Tibial nerve (tissue), 4 donors: ENCODE measurements at regions not wholly inside any gene's neighbourhood (a gene's known extent, or its start where the extent isn't known, plus 50 kb on each side); places are given as distances from the start of the nearest gene placed in this dataset.

ENCODE experiments used
- CTCF ChIP-seq, 5 experiments: fragments of 200-600 bp in 3 of 5; fragments of 450-650 bp in 2 of 5; sonication (generic) in 3 of 5; IDR thresholded peaks; one replicate each; pipeline ENCODE4 v1.5.1; 2016 to 2019; ENCODE audit warnings: antibody characterized with exemption in 5 of 5, mild to moderate bottlenecking in 3 of 5, moderate library complexity in 2 of 5
- EP300 ChIP-seq, 2 donors: sonication (generic); formaldehyde crosslinking; IDR thresholded peaks; one replicate each; pipeline ENCODE4 v1.6.1; 2017; ENCODE audit warnings: antibody characterized with exemption in 2 of 2, mild to moderate bottlenecking in 1 of 2
- POLR2A ChIP-seq, 2 donors: fragments of 450-650 bp; IDR thresholded peaks; one replicate each; pipeline ENCODE4 v1.6.1; 2017; ENCODE audit warnings: antibody characterized with exemption in 2 of 2, mild to moderate bottlenecking in 2 of 2, moderate library complexity in 2 of 2

DNA sequence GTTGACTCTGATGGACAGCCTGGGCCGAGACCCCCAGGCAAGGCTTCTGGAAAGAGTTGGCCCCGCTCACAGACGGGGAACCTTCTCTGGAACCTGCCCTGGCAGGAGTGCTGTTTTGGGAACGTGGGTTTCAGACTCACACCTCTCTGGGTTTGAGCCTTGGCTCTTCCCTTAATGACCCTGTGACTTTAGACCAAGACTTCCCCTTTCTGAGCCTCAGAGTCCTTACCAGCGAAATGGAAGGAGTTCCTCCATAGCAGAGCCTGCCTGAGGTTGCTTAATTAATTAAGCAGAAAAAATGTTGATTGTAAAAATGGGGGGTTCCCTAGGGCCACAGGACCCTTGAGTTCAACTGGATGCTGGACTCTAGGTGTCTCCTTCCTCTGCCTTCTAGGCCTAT, 408.2 kb downstream of the SEC14L1 start:
- TF ChIP-seq POLR2A (IDR thresholded peaks at IDR 0.05) (no peak), CTCF (IDR thresholded peaks at IDR 0.05) (no peak), EP300 (IDR thresholded peaks at IDR 0.05) (no peak)
